OCI-LY7 (cell line): ENCODE measurements at regions not wholly inside any gene's neighbourhood (a gene's known extent, or its start where the extent isn't known, plus 50 kb on each side); places are given as distances from the start of the nearest gene placed in this dataset.

ENCODE experiments used
- BruUV-seq: library from RNA; stranded (reverse); fragments of 400-500 nt; replicated peaks from 2 replicates; lab custom pipeline; 2021; lab: Mats Ljungman, UMichigan
- CTCF ChIA-PET: fragments of 300-600 bp; sonication (Branson Sonifier 250); formaldehyde crosslinking; loops from one replicate; lab custom pipeline; 2022; ENCODE audit warnings: antibody characterized with exemption; ENCODE audit not compliant: unreplicated experiment; lab: Charles Lee
- POLR2A ChIA-PET: fragments of 300-600 bp; sonication (Branson Sonifier 250); formaldehyde crosslinking; loops from one replicate; lab custom pipeline; 2022; ENCODE audit warnings: antibody characterized with exemption; lab: Charles Lee
- DNase-seq: peaks from one replicate; pipeline ENCODE4 v3.0.0-alpha.2; 2015; ENCODE audit warnings: low spot score
- H2AFZ ChIP-seq: fragments of 200-600 bp; sonication (generic), shearing (Covaris generic); 2 replicates; pipeline ENCODE4 v1.6.1; 2014; ENCODE audit warnings: mild to moderate bottlenecking, antibody characterized with exemption, low read length, moderate library complexity
- H3K27ac ChIP-seq: fragments of 200-600 bp; sonication (generic); 2 replicates; pipeline ENCODE4 v1.5.1; 2014; ENCODE audit warnings: mixed run types, low read depth, mild to moderate bottlenecking, moderate library complexity, low read length, inconsistent platforms; ENCODE audit not compliant: poor library complexity, severe bottlenecking
- H3K36me3 ChIP-seq: fragments of 200-600 bp; sonication (generic); 2 replicates; pipeline ENCODE4 v1.6.1; 2014; ENCODE audit warnings: mild to moderate bottlenecking, antibody characterized with exemption, low read length, moderate library complexity, mixed read lengths; ENCODE audit not compliant: insufficient read depth
- H3K4me1 ChIP-seq: fragments of 200-600 bp; sonication (generic); 2 replicates; pipeline ENCODE4 v1.5.1; 2014; ENCODE audit warnings: mild to moderate bottlenecking, low read length; ENCODE audit not compliant: insufficient read depth, poor library complexity, severe bottlenecking
- H3K4me2 ChIP-seq: fragments of 200-600 bp; sonication (generic); 2 replicates; pipeline ENCODE4 v1.6.1; 2014; ENCODE audit warnings: mild to moderate bottlenecking, low read length
- H3K4me3 ChIP-seq: fragments of 200-600 bp; sonication (generic); 2 replicates; pipeline ENCODE4 v1.5.1; 2014; ENCODE audit warnings: mild to moderate bottlenecking, low read depth, low read length; ENCODE audit not compliant: poor library complexity, severe bottlenecking
- H3K79me2 ChIP-seq: fragments of 200-600 bp; sonication (generic); 2 replicates; pipeline ENCODE4 v1.6.1; 2016; ENCODE audit warnings: low read depth, mild to moderate bottlenecking, low read length, moderate library complexity, mixed read lengths; ENCODE audit not compliant: insufficient read depth
- H3K9me2 ChIP-seq: fragments of 200-600 bp; sonication (generic); 2 replicates; pipeline ENCODE4 v1.6.1; 2016; ENCODE audit warnings: mild to moderate bottlenecking, low read length, mixed read lengths; ENCODE audit not compliant: insufficient read depth
- H3K9me3 ChIP-seq: fragments of 200-600 bp; sonication (generic); 2 replicates; pipeline ENCODE4 v1.6.1; 2014; ENCODE audit warnings: mild to moderate bottlenecking, mixed run types, low read length, mixed read lengths
- H4K20me1 ChIP-seq: fragments of 200-600 bp; sonication (generic); 2 replicates; pipeline ENCODE4 v1.6.1; 2014; ENCODE audit warnings: mild to moderate bottlenecking, antibody characterized with exemption, low read length, moderate library complexity, mixed read lengths; ENCODE audit not compliant: insufficient read depth
- EZH2phosphoT487 ChIP-seq: fragments of 200-600 bp; sonication (generic); IDR thresholded peaks from 2 replicates; pipeline ENCODE4 v1.6.1; 2018; ENCODE audit warnings: low read depth, borderline replicate concordance, mild to moderate bottlenecking, mixed run types, antibody characterized with exemption, low read length, moderate library complexity, mixed read lengths
- intact Hi-C: fragments of 100-400 bp; cut with micrococcal nuclease; formaldehyde crosslinking; loops from one replicate; pipeline ENCODE4 v1.10.0; 2022; ENCODE audit not compliant: unreplicated experiment
- TF ChIP-seq, protein P1 (sequence below): fragments of 200-600 bp; sonication (generic); conservative IDR thresholded peaks from 2 replicates; pipeline ENCODE4 v1.5.1; 2014; ENCODE audit warnings: mild to moderate bottlenecking, antibody characterized with exemption, low read length, moderate library complexity, mixed read lengths

DNA sequence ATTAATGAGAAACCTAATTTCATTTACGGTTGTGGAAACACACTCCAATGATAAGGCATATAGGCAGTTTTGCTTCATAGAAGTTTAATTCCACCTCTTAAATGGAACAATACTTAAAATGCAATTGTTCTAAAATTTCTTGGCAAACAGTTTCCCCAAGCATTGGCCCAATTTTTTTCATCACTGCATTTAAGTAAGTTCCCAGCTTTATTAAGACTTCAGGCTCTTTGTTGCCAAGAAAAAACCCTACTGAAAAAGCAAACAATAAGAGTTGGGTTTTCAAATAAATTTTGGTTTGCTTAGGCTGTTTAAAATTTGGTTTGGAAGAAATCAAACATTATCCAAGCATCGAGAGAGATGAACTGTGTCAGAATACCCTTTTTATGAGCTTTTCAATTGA, 690.9 kb upstream of the NRSN1 start:
- ChIA-PET POLR2A (interaction anchor here (0.6 to 1.1 kb wide), 2 partner anchors 8 to 516 kb away, joined by 3 to 4 read pairs; no protein-coding TSS in a partner anchor), CTCF (no interaction called here)
- Histone ChIP-seq H3K36me3 (no peaks in the 10 kb centered on the region), H4K20me1 (no peaks in the 10 kb centered on the region), H3K4me3 (no peak overlapping the region), H3K4me2 (no peak overlapping the region), H3K9me3 (no peaks in the 10 kb centered on the region), H3K4me1 (no peaks in the 10 kb centered on the region), H3K79me2 (no peaks in the 10 kb centered on the region), H3K9me2 (no peaks in the 10 kb centered on the region), H3K27ac (no peak overlapping the region), H2AFZ (no peak overlapping the region)
- TF ChIP-seq, protein P1, sequence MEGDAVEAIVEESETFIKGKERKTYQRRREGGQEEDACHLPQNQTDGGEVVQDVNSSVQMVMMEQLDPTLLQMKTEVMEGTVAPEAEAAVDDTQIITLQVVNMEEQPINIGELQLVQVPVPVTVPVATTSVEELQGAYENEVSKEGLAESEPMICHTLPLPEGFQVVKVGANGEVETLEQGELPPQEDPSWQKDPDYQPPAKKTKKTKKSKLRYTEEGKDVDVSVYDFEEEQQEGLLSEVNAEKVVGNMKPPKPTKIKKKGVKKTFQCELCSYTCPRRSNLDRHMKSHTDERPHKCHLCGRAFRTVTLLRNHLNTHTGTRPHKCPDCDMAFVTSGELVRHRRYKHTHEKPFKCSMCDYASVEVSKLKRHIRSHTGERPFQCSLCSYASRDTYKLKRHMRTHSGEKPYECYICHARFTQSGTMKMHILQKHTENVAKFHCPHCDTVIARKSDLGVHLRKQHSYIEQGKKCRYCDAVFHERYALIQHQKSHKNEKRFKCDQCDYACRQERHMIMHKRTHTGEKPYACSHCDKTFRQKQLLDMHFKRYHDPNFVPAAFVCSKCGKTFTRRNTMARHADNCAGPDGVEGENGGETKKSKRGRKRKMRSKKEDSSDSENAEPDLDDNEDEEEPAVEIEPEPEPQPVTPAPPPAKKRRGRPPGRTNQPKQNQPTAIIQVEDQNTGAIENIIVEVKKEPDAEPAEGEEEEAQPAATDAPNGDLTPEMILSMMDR, result no peak
- TF ChIP-seq EZH2phosphoT487, result no peak
- intact Hi-C loops, result no loop called here
- DNase-seq, result no peak
- BruUV-seq, result no TSS peak

DNA sequence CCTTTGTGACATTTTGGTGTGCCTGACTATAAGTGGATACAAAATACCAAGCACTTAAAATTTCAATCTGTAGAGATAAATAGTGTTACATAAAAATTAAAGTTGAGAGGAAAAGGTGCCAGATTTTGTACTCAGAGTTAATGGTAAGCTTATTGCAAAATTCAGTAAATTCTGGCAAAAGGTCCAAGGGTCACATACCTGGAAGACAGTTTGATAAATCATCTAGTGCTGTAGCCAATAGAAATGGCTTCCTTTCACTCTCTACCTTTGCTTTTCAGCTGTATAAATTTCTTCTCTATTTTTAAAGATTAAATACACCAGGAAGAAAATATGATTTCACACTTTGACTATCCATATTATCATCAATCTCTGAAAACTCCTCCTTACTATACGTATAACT, 690.2 kb upstream of the NRSN1 start:
- H3K4me2 ChIP-seq, result no peak overlapping the region
- no peak overlapping the region for H2AFZ ChIP-seq
- no peaks in the 10 kb centered on the region for H3K79me2 ChIP-seq
- H3K4me1 ChIP-seq, result no peaks in the 10 kb centered on the region
- H3K27ac ChIP-seq, result no peak overlapping the region
- no peaks in the 10 kb centered on the region for H3K9me3 ChIP-seq
- POLR2A ChIA-PET, result interaction anchor here (0.6 to 1.1 kb wide), 3 partner anchors 8 to 516 kb away, joined by 3 to 4 read pairs (median 3); no protein-coding TSS in a partner anchor
- H4K20me1 ChIP-seq, result no peaks in the 10 kb centered on the region
- H3K36me3 ChIP-seq, result no peaks in the 10 kb centered on the region
- no TSS peak for BruUV-seq
- no peak overlapping the region for H3K4me3 ChIP-seq
- intact Hi-C loops, result no loop called here
- no peaks in the 10 kb centered on the region for H3K9me2 ChIP-seq
- DNase-seq, result no peak
- CTCF ChIA-PET, result no interaction called here
- TF ChIP-seq EZH2phosphoT487, result no peak
- TF ChIP-seq, protein P1, result no peak

DNA sequence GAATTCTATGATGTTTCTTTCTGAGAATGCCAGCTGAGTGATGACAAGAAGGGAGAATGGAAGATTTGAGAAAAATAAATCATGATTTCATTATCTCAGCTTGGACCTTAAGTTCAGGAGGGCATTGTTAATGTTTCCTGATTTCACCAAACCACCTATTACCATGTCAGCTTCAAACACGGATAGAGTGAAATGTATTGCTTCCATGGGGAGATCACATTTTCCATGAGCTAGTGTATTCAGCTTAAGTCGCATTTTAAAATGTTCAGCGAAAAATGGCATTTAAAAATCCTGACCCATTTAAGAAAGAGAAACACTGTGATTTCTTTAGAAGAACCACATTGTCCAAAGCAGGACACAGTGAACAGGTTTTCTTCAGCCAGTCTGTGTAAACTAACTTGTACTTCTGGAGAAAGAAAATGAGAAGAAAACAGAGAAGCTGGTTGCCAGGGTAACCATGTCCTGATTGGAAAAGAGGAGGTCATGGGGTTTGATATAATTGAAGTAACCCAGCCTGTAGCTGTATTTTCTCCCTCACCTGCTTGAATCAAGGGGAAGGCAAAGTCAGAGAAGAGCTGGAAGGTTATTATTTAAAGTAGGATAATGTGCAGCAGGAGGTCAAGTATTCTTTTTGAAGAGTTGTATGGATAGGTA, 684.1 kb upstream of the NRSN1 start:
- no peaks in the 10 kb centered on the region for H3K79me2 ChIP-seq
- no peak for DNase-seq
- no peak overlapping the region for H3K4me3 ChIP-seq
- no peak overlapping the region for H3K27ac ChIP-seq
- no peaks in the 10 kb centered on the region for H3K36me3 ChIP-seq
- H3K4me2 ChIP-seq, result no peak overlapping the region
- ChIA-PET POLR2A (interaction anchor here (0.6 to 0.9 kb wide), 2 partner anchors 9 to 19 kb away, joined by 3 read pairs; no protein-coding TSS in a partner anchor), CTCF (no interaction called here)
- intact Hi-C loops, result no loop called here
- no peaks in the 10 kb centered on the region for H3K9me2 ChIP-seq
- H2AFZ ChIP-seq, result no peak overlapping the region
- no peaks in the 10 kb centered on the region for H4K20me1 ChIP-seq
- no peaks in the 10 kb centered on the region for H3K9me3 ChIP-seq
- no TSS peak for BruUV-seq
- no peaks in the 10 kb centered on the region for H3K4me1 ChIP-seq
- TF ChIP-seq, protein P1, result no peak
- no peak for TF ChIP-seq EZH2phosphoT487
